Fibroblast of skin of abdomen (primary cell): ENCODE measurements at regions not wholly inside any gene's neighbourhood (a gene's known extent, or its start where the extent isn't known, plus 50 kb on each side); places are given as distances from the start of the nearest gene placed in this dataset.

ENCODE experiments used
- DNase-seq: peaks from one replicate; pipeline ENCODE4 v3.0.0-alpha.2; 2013

DNA sequence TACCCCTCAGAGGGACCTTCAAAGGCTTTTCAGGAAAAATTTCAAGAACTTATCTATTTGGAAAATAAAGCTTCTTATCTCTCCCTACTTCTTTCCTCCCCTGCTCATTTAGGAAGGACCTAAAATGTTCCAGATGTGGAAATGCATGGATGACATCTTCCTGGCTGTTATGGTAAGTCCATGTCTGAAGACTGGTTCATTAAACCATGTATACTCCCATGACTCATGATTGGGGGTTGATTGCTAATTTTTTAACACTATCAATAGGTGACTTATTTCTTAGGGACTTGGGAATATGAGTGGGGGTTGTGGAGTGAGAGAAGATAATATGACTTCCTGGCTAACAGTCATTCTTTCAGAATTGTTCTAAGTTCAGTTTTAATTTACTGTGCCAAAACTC is 104.0 kb upstream of the PARD3B start:
- no peak for DNase-seq

DNA sequence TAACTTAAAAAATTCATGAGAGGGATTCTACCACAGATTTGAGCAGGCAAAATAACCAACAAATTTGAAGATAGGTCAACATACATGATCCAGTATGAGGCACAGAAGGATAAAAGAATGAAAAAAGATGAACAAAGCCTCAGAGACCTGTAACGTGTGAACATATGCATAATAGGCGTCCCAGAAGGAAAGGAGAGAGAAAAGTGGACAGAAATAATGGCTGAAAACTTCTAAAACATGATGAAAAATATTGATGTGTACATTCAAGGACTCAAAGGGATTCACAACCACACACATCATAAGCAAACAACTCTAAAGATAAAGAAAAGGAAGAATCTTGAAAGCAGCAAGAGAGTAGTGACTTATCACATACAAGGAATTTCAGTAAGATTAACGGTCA is 100.1 kb upstream of the PARD3B start:
- no peak for DNase-seq

DNA sequence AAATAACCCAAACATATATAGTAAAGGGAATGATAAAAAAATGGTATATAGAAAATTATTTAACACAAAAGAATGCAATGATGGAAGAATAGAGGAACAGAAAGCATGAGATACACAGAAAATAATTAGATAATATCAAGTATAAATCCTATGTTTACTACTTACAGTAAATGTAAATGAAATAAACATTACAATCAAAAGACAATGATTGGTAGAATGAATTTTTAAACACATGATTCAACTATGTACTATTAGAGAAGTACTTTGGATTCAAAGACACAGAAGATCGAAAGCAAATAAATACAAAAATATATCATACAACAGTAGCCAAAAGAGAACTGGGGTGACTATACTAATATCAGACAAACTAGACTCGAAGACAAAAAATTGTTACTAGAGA is 97.6 kb upstream of the PARD3B start:
- no peak for DNase-seq

DNA sequence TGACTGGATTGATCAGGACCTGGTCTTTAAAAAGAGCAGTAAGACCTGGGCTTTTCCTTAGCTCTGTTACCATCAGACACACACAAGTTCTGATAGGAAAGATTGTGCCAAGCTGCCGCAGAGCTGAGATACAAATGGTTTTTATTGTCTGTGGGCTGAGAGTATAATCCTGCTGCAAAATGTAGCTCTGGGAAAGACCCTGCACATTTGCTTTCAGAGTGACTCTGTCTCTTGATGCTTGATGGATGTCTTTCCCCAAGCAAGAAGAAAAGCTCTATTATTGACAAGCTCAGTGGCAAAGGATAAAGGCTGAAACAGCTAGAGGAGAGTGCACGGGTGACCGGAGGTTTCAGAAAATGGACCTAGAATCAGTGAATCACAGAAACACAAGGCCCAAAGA is 95.3 kb upstream of the PARD3B start:
- no peak for DNase-seq

DNA sequence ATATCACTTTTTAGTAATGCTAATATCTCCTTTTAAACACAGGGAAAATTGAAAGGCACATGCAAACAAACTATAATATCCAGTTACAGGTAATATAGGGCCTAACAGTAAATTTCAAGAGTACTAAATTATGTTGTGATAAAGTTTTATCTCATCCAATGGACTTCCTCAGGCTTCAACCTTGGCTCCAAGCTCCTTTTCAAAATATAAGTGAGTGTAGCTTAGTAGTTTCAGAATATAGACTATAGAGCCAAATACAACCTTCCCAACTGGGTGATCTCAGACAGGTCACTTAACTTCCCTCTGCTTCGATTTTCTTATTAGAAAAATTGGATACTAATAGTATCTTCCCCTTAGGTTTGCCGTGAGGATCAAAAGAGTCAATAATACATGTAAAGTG is 93.5 kb upstream of the PARD3B start:
- DNase-seq: no peak

DNA sequence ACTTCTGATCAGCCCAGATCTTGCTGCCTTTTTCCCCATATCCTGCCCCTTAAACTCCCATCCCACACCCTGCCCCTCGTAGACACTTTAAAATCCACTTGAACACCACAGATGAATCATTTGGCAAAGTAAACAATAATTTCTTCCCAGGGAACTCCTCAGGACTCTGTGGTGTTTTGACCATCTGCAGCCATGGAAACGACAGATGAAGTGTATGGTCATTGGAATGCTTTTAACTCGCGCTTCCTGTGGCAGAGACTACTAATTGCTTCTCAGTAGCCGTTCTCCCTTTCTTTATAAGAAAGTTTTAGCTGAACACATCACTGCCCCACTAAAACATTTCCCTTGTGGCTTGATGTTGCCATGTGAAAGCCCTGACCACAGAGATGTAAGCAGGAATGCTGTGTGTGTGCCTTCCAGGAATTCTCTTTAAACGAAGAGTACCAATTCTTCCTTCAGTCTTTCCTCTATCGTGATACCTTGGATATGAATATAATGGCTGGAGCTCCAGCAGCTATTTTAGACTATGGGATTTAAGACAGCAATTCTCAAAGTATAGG is 92.7 kb upstream of the PARD3B start:
- peak; percentile 92 for DNase-seq

DNA sequence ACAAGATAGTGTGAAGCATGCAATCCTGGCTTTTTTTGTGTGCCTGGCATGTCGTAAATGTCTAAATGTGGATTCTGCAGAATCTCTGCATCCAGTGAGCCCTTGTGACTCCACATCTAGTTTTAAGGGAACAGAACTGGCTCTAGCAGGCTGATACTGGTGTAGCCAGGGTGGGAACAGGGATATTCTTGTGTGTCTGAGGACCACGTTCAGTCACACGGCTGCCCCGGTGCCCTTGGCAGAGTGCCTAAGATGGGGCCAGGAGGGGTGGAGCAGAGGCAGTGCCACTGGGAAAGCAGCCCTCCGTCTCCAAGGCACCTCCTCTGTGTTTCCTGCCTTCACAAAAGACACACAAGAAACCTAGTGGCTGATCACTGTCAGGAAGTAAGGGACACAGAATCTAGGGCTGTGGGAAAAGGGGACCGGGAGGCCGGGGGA is 91.5 kb upstream of the PARD3B start:
- DNase-seq: peak; percentile 6

DNA sequence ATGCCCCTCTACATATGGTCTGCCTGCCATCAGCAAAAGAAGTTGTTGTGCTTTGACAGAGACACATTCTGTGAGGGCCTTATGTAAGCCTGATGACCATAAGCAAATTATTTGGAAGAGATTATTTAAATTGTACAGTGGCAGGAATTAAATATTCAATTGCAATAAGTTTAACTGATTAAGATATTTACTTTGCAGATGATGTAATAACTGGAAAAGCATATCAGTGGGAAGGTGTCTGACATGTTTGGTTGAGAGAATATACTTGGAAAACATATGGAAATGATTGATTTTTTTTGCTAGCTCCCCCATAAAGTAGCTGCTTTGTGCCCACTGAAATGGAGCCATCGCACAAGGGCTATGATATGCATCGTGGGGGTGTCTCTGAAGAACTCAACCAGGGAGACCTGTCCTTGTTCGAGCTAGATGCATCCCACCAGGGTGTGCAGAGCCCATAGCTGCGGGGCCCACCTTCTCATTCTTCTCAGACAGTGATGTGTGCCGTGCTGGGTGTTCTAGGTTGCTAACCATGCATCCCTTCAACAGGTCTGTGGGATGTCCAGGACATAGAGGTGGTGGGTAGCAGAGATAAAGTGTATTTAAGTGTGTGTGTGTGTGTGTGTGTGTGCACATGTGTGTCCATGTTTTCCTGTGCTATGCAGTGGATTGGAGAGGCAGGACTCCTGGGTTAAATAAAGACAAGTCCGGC is 90.4 kb upstream of the PARD3B start:
- no peak for DNase-seq

DNA sequence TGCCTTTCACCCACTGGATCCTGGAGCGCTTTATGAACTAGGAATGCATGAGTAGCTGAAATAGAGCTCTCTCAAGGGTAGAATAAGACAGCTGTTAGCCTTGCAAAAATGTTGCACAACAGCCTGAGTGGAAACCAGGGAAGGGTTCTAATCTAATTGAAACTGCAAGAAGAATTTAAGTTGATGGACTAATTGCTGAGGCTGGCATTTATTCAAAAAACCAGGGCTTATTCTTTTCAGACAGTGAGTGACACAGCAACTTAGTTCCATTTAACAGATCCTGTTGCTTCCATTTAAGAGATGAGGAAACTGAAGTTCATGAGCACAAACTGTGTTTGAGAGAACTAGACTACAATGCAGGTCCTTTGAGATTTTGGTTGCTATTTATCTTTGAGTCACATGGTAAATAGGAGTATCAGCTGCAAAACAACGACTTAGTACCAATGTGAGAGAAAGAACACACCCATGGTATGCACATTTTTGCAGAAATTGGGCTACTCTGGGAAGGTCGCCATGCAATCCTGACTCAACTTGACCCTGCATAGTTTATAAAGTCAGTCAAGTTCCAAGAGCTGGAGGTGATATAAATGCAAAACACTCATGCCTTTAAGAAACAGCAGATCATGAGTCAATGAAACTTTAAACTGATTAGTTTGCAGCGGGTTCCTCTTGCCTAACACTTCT is 76.4 kb upstream of the PARD3B start:
- DNase-seq: peak; percentile 69

DNA sequence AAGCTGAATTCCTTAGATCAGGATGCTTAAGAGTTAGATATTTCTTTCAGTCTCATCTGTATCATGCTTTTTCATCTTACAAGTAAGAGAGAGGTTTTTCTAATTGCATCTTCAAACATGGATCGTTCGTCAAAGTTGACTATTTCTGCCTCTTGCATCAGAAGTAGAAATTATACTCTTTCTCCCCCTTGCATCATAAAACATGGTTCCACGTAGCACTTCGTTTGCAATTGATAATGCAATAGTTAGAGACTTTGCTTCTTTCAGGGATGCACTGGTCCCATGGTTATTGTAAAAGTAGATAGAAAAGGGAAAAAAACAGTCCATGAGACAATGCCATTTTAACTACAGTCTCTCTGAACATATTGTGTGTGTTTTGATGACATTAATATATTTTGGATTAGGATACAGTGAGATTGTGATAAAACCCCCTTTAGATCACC is 75.1 kb upstream of the PARD3B start:
- peak; percentile 38 for DNase-seq

DNA sequence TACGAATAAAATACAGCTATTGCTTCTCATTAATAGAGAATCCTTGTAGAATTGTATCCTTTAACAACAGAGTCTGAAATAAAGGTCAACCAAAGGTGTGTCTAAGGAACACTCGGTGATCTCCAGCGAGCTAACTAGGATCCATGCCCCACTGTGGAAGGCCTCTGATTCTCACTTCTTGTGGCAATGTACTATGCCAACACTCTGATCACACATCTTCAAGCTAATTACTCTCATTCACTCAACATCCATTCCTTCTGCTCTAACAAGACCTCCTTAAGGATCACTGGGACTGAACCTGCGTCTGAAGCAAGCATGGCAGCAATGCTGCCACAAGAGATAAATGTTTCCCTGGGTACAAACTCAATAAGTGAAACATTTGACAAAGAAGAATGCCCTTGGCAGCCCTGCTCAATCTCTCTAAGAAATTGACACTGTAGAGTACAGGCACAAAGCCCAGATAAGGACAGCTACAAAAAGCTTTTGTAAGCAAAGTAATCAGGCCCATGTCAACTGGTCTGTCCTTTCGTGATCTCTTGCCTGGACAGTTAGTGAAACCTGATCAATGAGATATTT is 74.6 kb upstream of the PARD3B start:
- DNase-seq: no peak

DNA sequence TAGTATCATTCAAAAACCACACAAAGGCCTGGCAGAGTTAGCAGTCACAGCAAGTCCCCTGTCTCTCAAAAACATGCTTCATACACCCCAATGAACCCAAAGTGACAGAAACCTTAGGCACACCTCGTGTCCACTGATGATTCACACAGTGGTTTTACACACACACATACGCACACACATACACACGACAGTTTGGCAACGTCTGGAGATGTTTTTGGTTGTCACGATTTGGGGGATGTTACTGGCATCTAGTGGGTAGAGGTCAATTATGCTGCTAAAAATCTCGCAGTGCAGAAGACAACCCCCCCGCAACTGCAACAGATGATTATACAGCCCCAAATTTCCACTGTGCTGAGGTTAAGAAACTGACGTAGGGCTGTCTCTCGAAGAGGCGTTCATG is 72.9 kb upstream of the PARD3B start:
- no peak for DNase-seq

DNA sequence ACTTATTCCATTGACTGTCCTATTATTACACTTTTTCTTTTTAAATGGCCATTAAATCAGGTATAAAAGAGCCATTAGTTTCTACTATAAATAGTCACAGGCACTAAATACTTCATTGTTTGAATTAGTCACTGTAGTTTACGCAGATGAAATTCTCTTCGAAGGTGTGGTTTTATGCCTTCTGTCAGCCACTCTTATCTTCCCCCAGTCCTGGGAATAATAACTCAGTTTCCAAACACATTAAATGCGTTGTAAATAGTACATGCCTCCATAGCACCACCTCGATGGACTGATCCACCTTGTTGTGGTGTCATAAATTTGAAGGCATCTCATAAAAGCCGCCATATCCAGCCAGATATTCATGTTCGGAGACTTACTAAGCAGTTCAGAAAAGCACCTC is 72.1 kb upstream of the PARD3B start:
- no peak for DNase-seq

DNA sequence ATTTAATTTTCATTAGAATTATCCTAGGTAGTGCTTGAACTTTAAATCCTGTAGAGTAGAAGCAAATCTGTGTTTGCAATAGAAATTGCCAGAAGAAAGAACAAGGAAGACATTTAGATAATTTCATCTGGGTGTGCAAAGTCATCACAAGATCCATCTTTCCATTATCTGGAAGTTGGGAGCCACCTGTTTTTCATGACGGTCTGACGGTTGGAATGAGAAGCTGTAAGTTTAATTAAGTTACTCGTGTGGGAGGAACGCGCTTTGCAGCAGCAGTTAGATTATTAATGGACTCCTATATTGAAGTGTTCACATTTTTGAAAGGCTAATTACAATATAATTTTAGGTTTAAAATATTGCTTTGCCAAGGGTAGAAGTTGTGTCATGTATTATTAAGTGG is 69.9 kb upstream of the PARD3B start:
- DNase-seq: no peak

DNA sequence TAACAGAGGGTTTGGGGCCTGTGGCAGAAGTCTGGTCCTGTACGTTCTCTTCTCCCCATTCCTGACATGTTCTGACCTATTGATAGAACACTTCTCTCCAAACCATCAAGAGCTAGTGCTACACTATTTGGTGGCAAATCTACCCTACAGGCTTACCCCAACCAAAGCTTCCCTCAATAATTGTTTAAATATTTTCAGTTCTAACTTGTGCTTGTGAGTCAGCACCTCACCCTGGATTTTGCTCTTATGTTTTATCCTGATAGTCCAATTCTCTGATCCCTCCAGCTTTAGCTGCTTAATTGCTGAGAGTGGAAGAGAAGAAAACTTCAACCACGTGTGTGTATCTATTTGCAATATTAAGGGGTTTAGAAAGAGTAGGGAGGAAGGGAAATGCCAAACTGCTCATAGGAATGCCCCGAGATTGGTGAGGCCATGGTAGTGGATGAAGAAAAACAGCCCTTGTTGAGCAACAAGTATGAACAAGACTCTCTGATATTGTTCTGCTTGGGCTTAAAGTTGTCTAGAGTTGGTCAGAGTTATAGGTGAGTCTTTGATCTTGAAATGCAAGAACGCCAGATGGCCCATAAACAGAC is 67.8 kb upstream of the PARD3B start:
- DNase-seq: no peak

DNA sequence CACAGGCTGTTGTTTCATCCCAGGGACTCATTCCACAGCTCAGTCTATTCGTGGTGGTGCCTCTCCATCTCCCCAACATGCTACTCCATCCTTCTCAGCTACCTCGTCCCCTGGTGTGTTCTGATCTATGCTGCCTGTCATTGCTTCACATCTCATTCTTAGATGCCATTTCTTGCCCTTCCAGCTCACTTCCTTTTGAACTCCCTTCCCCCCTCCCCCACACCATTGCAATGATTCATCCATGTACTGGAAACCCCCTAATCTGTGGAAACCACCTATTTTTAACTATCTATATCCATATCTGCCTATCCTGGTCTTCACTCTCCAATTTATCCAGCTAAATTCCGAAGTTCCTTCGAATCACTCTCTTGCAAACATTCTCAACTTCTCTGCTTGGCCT is 65.7 kb upstream of the PARD3B start:
- peak; percentile 44 for DNase-seq

DNA sequence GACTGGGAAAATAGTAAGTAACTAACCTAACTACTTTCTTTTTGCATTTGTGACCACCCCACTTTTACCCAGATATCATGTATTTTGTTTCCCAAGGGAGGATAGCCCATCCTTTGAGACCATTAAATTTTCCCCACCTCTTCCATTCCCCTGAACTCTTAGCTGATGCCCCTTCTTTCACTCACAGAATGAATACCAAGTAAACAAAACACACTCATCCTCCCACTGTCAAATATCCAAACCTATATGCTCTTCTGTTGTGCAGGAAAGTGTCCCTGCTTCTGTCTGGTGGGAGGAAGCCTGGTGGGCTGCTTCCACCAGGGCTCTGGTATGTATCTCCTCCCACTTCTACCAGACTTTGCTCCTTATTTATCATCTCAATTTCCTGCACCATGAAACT is 64.6 kb upstream of the PARD3B start:
- no peak for DNase-seq

DNA sequence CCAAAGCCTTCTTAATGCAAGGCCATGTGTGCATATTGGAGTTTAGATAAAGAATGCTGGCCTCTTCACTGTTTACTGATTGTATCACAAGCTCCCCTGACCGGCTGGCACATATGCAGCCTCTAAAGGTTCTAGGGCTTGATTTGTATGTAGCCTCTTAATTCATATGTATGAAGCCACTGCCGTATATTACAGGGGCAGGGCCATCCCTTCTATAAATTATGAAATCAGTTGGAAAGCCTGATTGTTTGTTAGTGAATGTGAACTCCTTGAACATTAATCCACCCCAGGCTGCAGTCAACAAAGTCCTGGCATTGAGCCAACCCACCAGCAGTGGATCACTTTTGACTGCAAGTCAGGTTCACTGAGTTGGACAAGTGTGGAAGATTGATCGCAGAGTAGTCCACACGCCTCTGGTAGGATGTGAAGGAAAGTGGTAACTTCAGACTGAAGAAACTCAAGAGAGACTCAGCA is 61.6 kb upstream of the PARD3B start:
- no peak for DNase-seq

DNA sequence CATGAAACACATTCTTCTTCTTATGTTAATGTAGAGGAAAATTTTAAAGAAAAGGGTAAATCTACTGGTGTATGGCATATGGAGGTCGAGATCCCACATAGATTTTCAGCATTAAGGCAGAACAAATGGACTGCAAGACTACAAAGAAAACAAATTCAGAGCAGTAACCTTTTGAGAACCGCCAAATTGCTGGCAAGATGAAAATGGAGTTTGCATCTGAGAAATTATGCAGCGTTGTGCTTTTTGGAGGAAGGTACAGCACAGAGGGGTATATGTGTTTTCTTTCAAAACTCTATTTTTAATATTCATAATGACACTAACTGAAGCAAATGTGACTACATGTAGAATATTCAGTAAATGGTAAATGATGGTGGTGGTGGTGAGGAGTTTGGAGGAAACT is 59.0 kb upstream of the PARD3B start:
- DNase-seq: no peak

DNA sequence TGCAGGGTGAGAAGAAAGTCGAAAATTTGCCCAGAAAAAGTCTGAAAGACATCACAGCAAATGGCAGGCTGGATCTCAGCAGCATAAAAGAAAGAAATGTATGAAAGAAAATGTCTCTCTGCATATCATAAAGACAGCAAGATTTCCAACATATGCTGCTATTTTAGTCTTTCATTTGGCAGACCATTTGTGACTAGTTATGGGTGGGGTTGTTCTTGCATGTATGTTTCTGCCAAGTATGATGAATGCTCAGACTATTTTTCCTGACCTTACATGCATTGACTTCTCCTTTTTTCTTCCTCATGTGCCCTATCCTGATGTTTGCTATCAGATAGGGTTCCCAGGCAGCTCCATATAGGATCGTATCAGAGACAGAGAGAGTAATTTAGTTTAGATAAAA is 58.5 kb upstream of the PARD3B start:
- peak; percentile 49 for DNase-seq

DNA sequence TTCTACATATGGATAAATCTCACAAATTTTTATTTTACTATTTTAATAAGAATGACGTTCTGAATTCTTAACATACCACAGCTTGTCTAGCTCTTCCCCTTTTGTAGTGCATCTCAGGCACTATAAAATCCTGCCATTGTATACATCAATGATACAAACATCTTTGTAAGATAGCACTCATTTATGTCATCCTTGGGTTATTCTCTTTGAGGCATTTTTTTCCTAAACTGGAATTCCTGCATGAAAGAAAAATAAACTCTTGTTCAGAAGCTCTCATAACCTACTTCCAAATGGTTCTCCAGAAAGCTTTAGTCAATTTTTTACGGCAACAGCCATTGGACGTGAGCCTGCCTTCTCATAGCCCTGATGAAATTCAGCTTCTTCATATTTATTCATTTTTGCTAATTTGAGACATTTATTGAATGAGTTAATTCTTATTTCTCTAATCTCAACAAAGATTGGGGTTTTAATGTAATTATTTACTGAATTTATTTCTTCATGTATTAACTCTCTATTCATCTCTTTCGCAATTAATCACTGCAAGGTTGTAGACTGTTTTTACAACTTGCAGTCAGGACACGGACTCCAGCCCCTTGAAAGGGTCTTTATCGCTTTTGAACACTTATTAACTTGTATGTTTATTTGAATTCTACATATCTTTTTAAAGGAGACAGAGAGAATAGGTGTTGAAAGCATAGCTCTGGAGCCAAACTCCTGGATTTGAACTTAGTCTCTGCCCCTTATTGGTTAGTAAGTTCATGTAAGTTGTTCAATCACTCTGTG is 57.6 kb upstream of the PARD3B start:
- peak; percentile 5 for DNase-seq

DNA sequence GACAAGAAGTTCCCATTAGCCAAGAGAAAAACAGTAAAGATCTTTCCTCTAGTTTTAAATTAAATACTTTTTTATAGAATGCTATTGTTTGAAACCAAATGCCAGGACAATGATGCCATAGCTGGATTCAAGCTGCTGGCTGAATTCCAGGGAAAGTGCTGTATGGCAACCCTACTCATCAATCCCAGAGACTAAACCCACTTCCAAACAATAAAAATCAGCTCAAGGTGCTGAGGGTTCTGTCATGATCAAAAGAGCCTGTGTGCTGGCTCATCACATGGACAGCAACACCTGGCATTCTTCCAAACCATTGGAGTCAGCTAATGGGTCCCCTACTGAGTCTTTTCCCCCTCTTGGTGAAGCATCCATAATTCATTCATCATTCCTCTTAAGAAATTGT is 53.7 kb upstream of the PARD3B start:
- DNase-seq: peak; percentile 36
